T47D (cell line): ENCODE measurements at regions not wholly inside any gene's neighbourhood (a gene's known extent, or its start where the extent isn't known, plus 50 kb on each side); places are given as distances from the start of the nearest gene placed in this dataset.
A peak's percentile ranks its signal among the peaks of the same experiment; 100 is the strongest.

ENCODE experiments used
- DNase-seq, 2 experiments: peaks; one replicate each; pipeline versions ENCODE4 v3.0.0 to v3.0.0-alpha.2; 2011 to 2012; ENCODE audit warnings: low read depth in 1 of 2, low spot score in 1 of 2
- JUND ChIP-seq: IDR thresholded peaks from 2 replicates; pipeline ENCODE4 v1.6.1; 2012; ENCODE audit warnings: low read depth
- in situ Hi-C: cut with HindIII; loops from 2 replicates; pipeline ENCODE4 v1.10.0; 2016; ENCODE audit warnings: low sequenced_read_pairs, low pct_unique_long_range_greater_than_20kb

DNA sequence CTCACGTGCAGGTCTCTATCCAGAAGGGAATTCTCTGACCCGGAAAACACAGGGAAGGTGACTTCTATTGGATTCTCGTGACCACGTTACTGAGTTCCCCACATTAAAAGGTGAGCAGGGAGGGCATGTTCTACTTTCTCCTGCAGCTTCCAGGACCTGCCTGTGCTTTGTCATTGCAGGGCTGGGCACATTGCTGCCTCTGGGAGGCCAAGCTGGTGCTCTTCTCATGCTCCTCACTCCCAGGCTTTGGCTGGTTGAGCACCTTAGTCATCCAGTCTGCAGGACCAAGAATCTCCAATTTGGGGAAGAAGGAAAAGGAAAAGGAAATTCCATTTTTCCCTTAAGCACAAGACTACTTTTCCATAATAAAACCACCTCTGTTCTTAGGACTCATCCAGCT, 86.5 kb upstream of the TMEM72 start:
- in situ Hi-C loops, result no loop called here
- peak in 1 of 2 experiments; percentile 9 for DNase-seq
- TF ChIP-seq JUND, result no peak

GRCh38 chr10:44827431-44828006, 83.6 kb upstream of the TMEM72 start:
- TF ChIP-seq JUND, result no peak
- in situ Hi-C loops, result no loop called here
- DNase-seq, result peak in 1 of 2 experiments; percentile 29

GRCh38 chr10:44828508-44829142, 82.5 kb upstream of the TMEM72 start:
- no peak for TF ChIP-seq JUND
- DNase-seq, result no peak
- in situ Hi-C loops, result no loop called here

DNA sequence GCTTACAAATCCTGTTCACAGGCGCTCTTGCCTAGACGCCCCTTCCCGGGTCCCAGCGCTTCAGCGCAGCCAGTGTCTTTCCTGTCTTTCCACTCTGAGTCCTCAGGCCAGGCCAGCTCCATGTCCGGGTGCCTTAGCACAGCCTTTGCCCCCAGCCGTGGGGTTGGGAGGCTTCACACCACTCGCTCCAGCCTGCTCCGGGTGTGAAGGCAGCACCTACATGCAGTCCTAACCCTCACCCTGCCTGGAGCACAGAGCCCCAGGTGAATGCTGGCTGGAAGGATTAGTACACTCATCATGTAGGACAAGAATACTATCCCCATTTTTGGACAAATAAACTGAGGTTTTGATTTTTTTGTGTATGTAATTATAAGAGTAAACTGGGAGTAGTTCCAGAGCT, 81.7 kb upstream of the TMEM72 start:
- in situ Hi-C loops, result no loop called here
- no peak for DNase-seq
- no peak for TF ChIP-seq JUND

GRCh38 chr10:44830022-44830421, 81.1 kb upstream of the TMEM72 start:
- in situ Hi-C loops, result no loop called here
- peak; percentile 55; the same call in 1 of the 2 replicates for TF ChIP-seq JUND
- DNase-seq, result peak; percentile 51 to 64

- no peak for TF ChIP-seq JUND
- in situ Hi-C loops, result no loop called here
- no peak for DNase-seq
These were observed 79.6 kb upstream of the TMEM72 start for GRCh38 chr10:44831581-44831980.

GRCh38 chr10:44832595-44833390, 78.3 kb upstream of the TMEM72 start:
- no peak for TF ChIP-seq JUND
- in situ Hi-C loops, result no loop called here
- no peak for DNase-seq

- no peak for DNase-seq
- in situ Hi-C loops, result no loop called here
- no peak for TF ChIP-seq JUND
These were observed 77.0 kb upstream of the TMEM72 start for GRCh38 chr10:44834131-44834530.

DNA sequence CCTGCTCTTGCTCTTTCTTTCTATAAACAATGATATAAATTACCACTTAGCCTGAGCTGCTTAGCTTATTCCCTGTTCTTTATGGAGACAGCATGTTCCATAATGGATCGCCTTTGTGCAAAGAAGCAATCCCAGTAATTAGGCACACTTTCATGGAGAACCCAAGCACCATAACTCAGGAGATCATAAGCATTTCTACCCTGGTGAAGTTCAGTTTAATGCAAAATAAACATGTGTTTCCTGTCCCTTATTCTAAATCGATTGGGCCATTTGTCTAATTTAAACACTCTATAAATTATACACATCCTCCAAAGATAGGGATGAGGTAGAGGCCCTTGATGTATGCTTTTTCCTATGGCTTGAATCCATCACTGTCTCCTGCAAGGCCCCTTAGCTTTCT, 75.8 kb upstream of the TMEM72 start:
- TF ChIP-seq JUND, result no peak
- DNase-seq, result no peak
- in situ Hi-C loops, result no loop called here

- in situ Hi-C loops, result no loop called here
- DNase-seq, result no peak
- TF ChIP-seq JUND, result no peak
These were observed 67.7 kb upstream of the TMEM72 start for GRCh38 chr10:44843484-44843883.

DNA sequence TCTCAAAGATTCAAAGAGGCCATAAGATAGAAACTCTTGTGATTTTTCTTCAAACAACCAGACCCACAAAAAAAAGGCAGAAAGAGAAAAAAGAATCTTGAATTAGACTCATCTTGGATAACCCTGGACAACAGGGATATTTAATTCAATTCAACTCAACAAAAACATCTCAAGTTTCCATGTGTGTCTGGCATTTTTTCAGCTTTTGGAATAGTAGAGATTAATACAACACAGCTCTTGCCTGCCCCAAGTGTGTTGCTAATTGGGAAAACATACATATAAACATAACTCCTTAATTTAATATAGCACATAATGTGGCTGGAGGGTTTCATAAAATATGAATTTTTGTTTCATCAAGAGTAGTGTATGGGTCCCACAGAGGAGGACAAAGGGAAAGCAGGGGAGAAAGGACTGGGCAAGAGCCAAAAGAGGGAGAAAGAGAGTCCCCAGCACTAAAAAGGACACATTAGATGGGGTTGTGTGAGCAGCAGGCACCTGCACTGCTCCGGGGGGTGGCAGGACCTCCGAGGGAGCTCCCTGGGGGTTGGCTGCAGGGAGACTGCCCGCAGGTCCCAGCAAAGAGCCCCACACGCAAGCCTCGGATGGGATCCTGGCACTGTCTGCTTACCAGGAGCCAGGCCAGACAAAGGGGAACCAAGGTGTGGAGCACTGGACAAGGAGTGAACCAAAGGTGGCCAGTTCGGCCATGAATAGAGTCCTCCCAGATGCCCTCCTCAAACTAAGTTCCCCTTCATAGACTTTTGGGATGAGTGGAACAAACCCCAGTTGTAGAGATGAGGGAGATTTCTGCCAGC, 65.6 kb upstream of the TMEM72 start:
- no peak for TF ChIP-seq JUND
- in situ Hi-C loops, result no loop called here
- DNase-seq, result no peak

DNA sequence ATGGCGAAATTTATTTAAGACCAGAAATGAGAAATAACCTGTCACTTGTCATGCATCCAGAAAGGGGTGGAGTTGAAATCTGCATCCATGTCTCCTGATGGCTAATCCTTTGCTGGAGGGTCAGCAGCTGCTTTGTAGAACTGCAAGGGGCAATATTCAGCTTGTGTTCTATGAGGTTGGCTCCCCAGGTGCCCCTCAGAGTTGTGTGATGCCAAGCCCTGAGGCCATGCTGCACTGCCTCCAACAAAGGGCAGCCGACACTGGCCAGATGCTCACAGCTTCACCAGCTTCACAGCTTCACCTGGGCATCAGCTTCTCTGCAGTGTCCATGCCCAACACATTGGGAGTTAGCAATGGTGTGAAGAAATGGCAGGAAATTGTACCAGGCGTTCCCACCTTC, 64.0 kb upstream of the TMEM72 start:
- no peak for TF ChIP-seq JUND
- in situ Hi-C loops, result no loop called here
- DNase-seq, result no peak
